Right kidney (tissue), 1 donor: ENCODE measurements at regions not wholly inside any gene's neighbourhood (a gene's known extent, or its start where the extent isn't known, plus 50 kb on each side); places are given as distances from the start of the nearest gene placed in this dataset.
"Not testable (repeated sequence)": the region's sequence is repeated elsewhere in the genome, so short reads cannot be mapped to it uniquely, and the experiment has no call there.

Experiments used
- DNase-seq: peaks from one replicate; pipeline ENCODE4 v3.0.0-alpha.2; 2016

DNA sequence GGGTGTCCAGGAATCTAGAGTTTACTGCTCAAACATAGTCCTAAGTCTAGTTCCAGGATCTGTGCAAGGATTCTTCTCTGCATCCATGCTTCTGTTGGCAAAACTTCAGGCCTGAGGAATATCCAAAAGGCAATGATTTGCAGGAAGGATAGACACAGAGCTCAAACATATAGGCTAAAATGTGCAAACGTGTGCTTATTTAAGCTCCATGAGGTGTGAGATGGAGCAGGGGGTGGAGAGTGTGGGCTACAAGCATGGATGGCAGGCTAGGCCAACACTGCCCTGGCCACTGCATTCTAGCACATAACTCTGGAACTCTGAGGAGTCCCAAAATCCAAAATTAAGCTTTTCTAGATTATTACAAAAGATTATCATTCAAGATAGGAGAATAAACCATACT, 301.1 kb downstream of the PAX3 start:
- no peak for DNase-seq

DNA sequence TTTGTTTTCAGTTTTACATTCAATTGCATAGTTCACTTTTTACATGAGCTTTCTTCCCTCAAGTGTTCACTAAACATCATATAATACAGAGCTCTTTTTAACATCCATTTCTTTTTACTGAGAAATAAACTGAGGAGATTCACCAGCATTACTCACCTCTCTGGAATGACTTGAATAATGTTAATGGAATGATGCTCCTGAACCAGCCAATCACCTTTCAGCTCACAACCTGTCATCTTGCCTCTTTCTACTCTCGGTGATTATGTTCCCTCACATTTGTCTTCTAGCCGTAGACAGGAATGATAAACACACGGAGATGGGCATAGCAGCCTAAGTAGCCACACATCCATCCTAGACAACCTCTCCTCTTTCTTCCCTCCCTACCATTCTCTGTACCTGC, 301.7 kb downstream of the PAX3 start:
- DNase-seq = no peak

- DNase-seq = no peak
Measured at GRCh38 chr2:221994926-221995325, 303.9 kb downstream of the PAX3 start.

GRCh38 chr2:221984376-221984775, 314.4 kb downstream of the PAX3 start:
- DNase-seq = not testable (repeated sequence)

GRCh38 chr2:221981912-221982470, 316.8 kb downstream of the PAX3 start:
- no peak for DNase-seq

GRCh38 chr2:221975151-221975550, 323.6 kb downstream of the PAX3 start:
- DNase-seq = no peak

- no peak for DNase-seq
Measured at GRCh38 chr2:221973902-221974301, 324.9 kb downstream of the PAX3 start.

GRCh38 chr2:221973502-221973901, 325.3 kb downstream of the PAX3 start:
- no peak for DNase-seq

GRCh38 chr2:221972813-221973478, 325.9 kb downstream of the PAX3 start:
- no peak for DNase-seq

DNA sequence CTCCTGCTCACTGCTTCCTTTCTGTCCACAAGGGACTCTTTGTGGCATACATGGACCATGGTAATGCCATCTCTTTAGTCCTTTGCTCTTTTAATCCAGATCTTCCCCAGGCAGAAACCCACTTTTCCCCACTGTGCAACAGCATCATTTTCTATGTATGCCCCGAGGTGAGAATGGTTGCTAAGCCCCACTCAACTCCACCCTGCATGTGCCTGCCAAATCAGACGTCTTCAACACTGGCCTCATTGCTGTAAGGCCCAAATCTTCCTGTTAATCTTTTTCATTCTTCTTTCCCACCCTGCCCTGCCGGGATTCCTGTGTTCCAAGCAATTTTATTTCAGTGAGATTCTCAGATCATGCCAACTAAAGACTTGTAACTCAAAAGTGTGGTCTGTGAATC, 328.4 kb downstream of the PAX3 start:
- no peak for DNase-seq

DNA sequence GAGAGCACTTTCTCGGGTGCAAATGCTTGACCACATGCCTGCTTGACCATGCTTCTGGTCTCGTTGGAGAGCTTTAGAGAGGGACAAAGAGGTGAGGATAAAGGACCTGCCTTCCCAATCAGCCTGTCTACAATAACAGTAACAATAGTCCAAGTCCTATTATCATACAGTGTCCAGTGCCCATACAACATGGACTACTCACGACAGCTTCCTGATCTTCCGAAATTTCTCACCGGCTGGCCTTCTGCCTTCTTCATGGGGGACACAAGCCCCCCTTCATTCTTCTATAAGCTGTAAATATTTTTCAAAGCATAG, 329.0 kb downstream of the PAX3 start:
- no peak for DNase-seq

GRCh38 chr2:221969087-221969829, 329.5 kb downstream of the PAX3 start:
- peak; percentile 20 for DNase-seq

GRCh38 chr2:221962186-221962585, 336.6 kb downstream of the PAX3 start:
- DNase-seq = no peak

DNA sequence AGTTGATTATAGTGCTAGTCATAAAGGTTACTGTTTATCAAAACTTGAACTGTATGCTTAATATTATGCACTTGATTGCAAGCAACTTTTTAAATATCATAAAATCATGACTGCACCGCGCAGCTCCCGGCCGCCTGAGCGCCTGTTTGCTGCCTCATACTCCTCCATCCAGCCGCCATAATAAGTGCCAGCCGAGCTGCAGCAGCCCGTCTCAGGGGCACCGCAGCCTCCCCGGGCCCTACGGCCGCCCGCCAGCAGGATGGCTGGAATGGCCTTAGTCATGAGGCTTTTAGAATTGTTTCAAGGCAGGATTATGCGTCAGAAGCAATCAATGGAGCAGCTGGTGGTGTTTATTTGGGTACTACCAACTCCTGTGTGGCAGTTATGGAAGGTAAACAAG, 337.2 kb downstream of the PAX3 start:
- DNase-seq = no peak

GRCh38 chr2:221958224-221958623, 340.6 kb downstream of the PAX3 start:
- DNase-seq = no peak

GRCh38 chr2:221948076-221948475, 350.7 kb downstream of the PAX3 start:
- DNase-seq = no peak

GRCh38 chr2:221944452-221944851, 354.3 kb downstream of the PAX3 start:
- not testable (repeated sequence) for DNase-seq

- DNase-seq = no peak
Measured at GRCh38 chr2:221943076-221943810, 355.6 kb downstream of the PAX3 start.

DNA sequence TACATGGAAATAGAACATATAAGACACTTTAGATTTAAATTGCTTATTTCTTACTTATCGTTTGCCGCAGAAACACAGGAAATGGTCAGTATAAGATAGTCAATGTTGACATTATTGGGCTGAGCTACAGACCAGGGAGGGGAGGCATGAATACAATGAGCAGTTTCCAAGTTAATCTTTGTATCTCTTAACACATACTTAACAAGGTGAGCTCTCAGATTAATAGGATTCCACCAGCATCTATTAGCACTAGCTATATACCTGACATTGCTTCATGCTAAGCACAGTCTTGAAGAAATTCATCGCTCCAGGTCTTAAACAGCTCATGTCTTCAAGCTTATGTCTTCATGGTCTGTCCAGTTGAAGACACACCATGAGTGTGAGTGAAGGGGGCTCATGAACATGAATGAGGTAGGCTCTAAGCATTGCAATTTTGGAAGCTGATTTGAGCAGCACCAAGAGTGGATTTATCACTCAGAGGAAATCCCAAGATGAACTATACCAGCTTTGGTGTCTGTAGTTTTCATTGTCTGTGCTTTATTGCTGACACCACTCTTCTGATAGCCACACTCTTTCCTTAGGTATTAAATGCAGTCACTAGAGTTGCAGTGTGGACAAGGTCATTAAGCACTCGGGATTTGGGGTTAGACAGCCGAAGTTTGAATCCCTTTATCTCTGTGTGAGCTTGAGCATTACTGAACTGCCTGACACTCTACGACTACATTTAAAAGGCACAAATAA, 359.3 kb upstream of the EPHA4 start:
- no peak for DNase-seq

DNA sequence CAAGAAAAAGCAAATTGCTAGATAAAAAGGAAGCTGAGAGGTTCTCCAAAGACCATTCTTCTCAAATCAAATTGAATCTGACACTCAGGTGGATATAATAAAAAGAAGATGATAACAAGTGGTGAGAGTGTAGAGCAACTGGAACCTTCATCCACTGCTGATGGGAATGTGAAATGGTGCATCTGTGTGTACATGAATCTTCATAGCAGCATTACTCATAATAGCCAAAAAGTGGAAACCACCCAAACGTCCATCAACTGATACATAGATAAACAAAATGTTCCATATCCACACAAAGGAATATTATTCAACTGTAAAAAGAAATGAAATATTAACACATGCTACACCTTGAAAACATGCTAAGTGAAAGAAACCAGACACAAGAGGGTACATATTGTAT, 357.2 kb upstream of the EPHA4 start:
- no peak for DNase-seq

GRCh38 chr2:221926327-221926726, 354.2 kb upstream of the EPHA4 start:
- no peak for DNase-seq

- DNase-seq = no peak
Measured at GRCh38 chr2:221924576-221924975, 352.5 kb upstream of the EPHA4 start.

DNA sequence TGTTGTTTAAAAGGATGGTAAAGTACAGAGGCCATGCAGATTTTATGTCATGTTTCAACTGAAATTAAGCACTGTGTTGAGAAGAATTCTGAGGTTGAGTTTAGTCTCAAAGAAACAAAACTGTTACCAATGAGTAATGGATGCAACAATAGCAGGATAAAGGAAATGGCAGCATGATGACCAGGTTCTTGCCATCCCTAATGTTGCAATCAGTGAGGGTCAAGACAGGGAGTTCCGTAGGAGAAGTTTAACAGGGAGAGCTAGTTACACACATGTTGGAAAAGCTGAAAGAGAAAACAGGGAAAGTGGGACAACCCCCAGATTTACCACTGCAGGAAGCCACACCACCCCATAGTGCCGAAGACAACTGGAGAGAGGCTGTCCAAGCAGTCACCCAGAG, 343.8 kb upstream of the EPHA4 start:
- no peak for DNase-seq
